ENCODE measurements at regions not wholly inside any gene's neighbourhood (a gene's known extent, or its start where the extent isn't known, plus 50 kb on each side); places are given as distances from the start of the nearest gene placed in this dataset.

DNA sequence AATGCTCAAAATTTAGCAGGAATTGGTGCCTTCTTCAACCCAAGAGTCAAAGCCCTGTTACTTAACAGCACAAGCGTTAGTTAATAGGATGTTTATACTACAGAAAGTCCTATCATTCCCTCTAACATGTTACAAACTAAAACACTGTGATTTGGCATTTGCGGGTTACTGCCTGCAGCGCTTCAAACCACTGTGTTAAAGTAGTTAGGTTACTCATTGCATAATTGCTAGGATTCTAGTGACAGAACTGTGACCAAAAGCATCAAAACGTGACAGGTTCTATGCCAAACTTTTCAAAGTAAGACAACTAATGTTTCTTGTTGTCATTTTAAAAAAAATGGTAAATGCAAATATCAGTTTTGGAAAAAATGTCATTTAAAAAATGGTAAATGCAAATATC is 442.8 kb upstream of the ZFP42 start:
- no peak for DNase-seq

DNA sequence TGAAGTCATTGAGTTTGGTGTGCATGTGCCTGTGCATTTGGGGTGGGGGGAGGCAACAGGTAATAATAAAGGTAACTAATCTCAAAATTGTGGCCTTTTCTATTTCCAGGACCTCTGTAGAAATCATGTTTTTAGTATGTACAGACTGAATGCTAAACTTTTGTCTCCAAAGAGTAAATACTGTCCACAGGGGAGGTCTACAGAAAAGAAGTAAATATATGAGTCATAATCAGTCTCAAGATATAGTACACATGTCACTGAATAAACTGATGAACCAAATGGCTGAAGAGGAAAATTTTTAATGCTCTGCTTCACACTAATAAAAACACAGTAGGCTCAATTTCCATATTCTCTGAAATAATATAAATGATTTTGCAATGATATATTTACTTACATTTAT is 440.4 kb upstream of the ZFP42 start:
- Mint-ChIP-seq H3K27ac (no peak overlapping the region), H3K4me1 (ENCODE audit: low read depth) (peaks cover 37% of the 10 kb centered on the region), H3K4me3 (no peak overlapping the region), H3K27me3 (ENCODE audit: insufficient read depth) (no peaks in the 10 kb centered on the region), H3K36me3 (ENCODE audit: low read depth) (no peaks in the 10 kb centered on the region; the same call in 1 of the 2 replicates), H3K9me3 (no peaks in the 10 kb centered on the region)
- no peak for TF ChIP-seq CTCF (IDR thresholded peaks at IDR 0.05)
- DNase-seq: no peak

More for the DNA sequence above, 442.8 kb upstream of the ZFP42 start:
- no peak for TF ChIP-seq CTCF (IDR thresholded peaks at IDR 0.05)
- Mint-ChIP-seq H3K4me1 (ENCODE audit: low read depth) (peaks cover 43% of the 10 kb centered on the region), H3K27ac (no peak overlapping the region), H3K4me3 (no peak overlapping the region), H3K9me3 (peaks cover 7% of the 10 kb centered on the region), H3K36me3 (ENCODE audit: low read depth) (peaks cover 10% of the 10 kb centered on the region), H3K27me3 (ENCODE audit: insufficient read depth) (no peaks in the 10 kb centered on the region)

DNA sequence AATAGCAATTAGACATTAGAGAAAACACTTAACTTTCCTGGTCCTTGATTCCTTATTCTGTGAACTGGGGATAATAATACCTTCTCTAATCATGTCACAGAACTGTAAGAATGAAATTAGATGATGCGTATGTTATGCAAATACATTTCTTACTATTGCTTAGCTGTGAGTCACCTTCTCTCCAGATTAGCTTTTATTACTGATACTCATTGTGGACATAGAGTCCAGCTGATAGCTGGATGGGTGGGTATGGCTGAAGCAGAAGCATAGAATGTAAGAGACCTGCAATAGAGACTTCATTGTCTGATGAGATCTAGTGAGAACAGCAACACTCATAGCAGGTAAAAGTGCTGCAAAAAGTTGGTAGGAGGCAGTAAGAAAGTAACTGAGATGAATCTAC is 437.2 kb upstream of the ZFP42 start:
- Mint-ChIP-seq H3K9me3 (no peaks in the 10 kb centered on the region), H3K36me3 (ENCODE audit: low read depth) (no peaks in the 10 kb centered on the region), H3K4me3 (no peak overlapping the region), H3K27ac (no peak overlapping the region), H3K4me1 (ENCODE audit: low read depth) (peaks cover 33% of the 10 kb centered on the region), H3K27me3 (ENCODE audit: insufficient read depth) (no peaks in the 10 kb centered on the region)
- DNase-seq: no peak
- TF ChIP-seq CTCF (IDR thresholded peaks at IDR 0.05): no peak

GRCh38 chr4:187562345-187562744 is 433.2 kb upstream of the ZFP42 start:
- Mint-ChIP-seq H3K36me3 (ENCODE audit: low read depth) (no peaks in the 10 kb centered on the region), H3K4me3 (no peak overlapping the region), H3K27ac (no peak overlapping the region), H3K4me1 (ENCODE audit: low read depth) (peaks cover 20% of the 10 kb centered on the region), H3K27me3 (ENCODE audit: insufficient read depth) (no peaks in the 10 kb centered on the region), H3K9me3 (no peaks in the 10 kb centered on the region)
- DNase-seq: no peak
- no peak for TF ChIP-seq CTCF (IDR thresholded peaks at IDR 0.05)

DNA sequence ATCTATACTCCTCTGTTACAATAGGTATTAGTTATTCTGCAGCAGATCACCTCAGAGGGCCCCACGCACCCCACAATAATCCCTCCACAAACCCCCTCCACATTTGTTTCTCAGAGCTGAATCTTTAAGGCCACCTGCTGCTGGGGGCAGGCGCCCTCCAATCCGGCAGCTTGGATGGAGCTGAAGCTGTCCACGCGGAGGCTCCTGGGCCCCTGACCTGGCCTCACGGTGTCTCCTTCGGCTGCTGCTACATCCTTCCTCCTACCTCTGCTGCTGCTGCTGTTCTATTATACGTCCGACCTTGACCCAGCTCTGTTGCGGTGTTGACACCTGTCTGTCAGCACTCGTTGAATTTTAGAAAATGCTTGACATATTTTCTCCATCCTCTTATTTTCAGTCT is 430.2 kb upstream of the ZFP42 start:
- no peak for TF ChIP-seq CTCF (IDR thresholded peaks at IDR 0.05)
- no peaks in the 10 kb centered on the region for H3K9me3 Mint-ChIP-seq
- DNase-seq: no peak
- no peaks in the 10 kb centered on the region for H3K36me3 Mint-ChIP-seq (ENCODE audit: low read depth)
- no peak overlapping the region for H3K27ac Mint-ChIP-seq
- peaks cover 8% of the 10 kb centered on the region; the same call in 1 of the 2 replicates for H3K4me1 Mint-ChIP-seq (ENCODE audit: low read depth)
- no peaks in the 10 kb centered on the region for H3K27me3 Mint-ChIP-seq (ENCODE audit: insufficient read depth)
- H3K4me3 Mint-ChIP-seq: no peak overlapping the region

DNA sequence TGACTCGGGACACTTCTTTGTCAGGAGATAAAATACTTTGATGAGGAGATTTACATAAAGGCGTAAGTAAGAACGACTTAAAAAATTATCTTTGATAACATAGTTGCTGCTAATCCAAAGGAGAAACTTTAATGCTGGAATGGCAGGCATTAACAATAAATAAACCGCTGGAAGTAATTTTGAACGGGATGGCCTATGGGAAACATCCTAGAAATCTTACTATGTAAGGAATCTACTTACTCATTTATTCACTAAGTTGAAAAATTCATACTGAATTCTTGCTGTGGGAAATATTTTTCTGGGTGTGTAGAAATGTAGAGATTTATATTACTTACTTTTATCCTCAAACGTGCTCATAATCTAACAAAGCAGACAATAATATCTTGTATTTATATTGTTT is 425.7 kb upstream of the ZFP42 start:
- Mint-ChIP-seq H3K27ac (no peak overlapping the region), H3K4me1 (ENCODE audit: low read depth) (no peaks in the 10 kb centered on the region)

More for the DNA sequence above, 425.7 kb upstream of the ZFP42 start:
- Mint-ChIP-seq H3K4me3 (no peak overlapping the region), H3K36me3 (ENCODE audit: low read depth) (no peaks in the 10 kb centered on the region), H3K27me3 (ENCODE audit: insufficient read depth) (peaks cover 5% of the 10 kb centered on the region; the same call in 1 of the 2 replicates), H3K9me3 (no peaks in the 10 kb centered on the region)
- no peak for DNase-seq
- no peak for TF ChIP-seq CTCF (IDR thresholded peaks at IDR 0.05)

Data from HFFc6 (cell line).